Effector CD8-positive, alpha-beta T cell (primary cell): ENCODE measurements at regions not wholly inside any gene's neighbourhood (a gene's known extent, or its start where the extent isn't known, plus 50 kb on each side); places are given as distances from the start of the nearest gene placed in this dataset.
"Not testable (repeated sequence)": the region's sequence is repeated elsewhere in the genome, so short reads cannot be mapped to it uniquely, and the experiment has no call there.

ENCODE experiments used
- DNase-seq: peaks from one replicate; lab custom pipeline; 2025; lab: John Stamatoyannopoulos, UW

- DNase-seq, result no peak
Measured at GRCh38 chr21:14903172-14903865, 161.5 kb downstream of the NRIP1 start.

- no peak for DNase-seq
Measured at GRCh38 chr21:14901482-14901958, 163.3 kb downstream of the NRIP1 start.

- no peak for DNase-seq
Measured at GRCh38 chr21:14900611-14901010, 164.2 kb downstream of the NRIP1 start.

- DNase-seq, result no peak
Measured at GRCh38 chr21:14900058-14900457, 164.7 kb downstream of the NRIP1 start.

GRCh38 chr21:14895792-14896191 is 169.0 kb downstream of the NRIP1 start:
- DNase-seq, result no peak

GRCh38 chr21:14890141-14890540 is 174.7 kb downstream of the NRIP1 start:
- no peak for DNase-seq

GRCh38 chr21:14889080-14889810 is 175.6 kb downstream of the NRIP1 start:
- DNase-seq, result no peak

- no peak for DNase-seq
Measured at GRCh38 chr21:14888202-14888601, 176.6 kb downstream of the NRIP1 start.

- no peak for DNase-seq
Measured at GRCh38 chr21:14886001-14886400, 178.8 kb downstream of the NRIP1 start.

GRCh38 chr21:14883351-14883750 is 181.4 kb downstream of the NRIP1 start:
- no peak for DNase-seq

GRCh38 chr21:14882545-14882944 is 182.3 kb downstream of the NRIP1 start:
- DNase-seq, result not testable (repeated sequence)

- no peak for DNase-seq
Measured at GRCh38 chr21:14881863-14882499, 182.8 kb downstream of the NRIP1 start.

- DNase-seq, result no peak
Measured at GRCh38 chr21:14880922-14881321, 183.9 kb downstream of the NRIP1 start.

- no peak for DNase-seq
Measured at GRCh38 chr21:14879458-14879857, 185.3 kb downstream of the NRIP1 start.

- no peak for DNase-seq
Measured at GRCh38 chr21:14878971-14879370, 185.8 kb downstream of the NRIP1 start.

- DNase-seq, result no peak
Measured at GRCh38 chr21:14877581-14878228, 187.1 kb downstream of the NRIP1 start.

GRCh38 chr21:14876524-14876840 is 188.3 kb downstream of the NRIP1 start:
- DNase-seq, result no peak

- no peak for DNase-seq
Measured at GRCh38 chr21:14875704-14876523, 188.9 kb downstream of the NRIP1 start.

GRCh38 chr21:14875186-14875585 is 189.6 kb downstream of the NRIP1 start:
- DNase-seq, result no peak

- no peak for DNase-seq
Measured at GRCh38 chr21:14874379-14874778, 190.4 kb downstream of the NRIP1 start.

- no peak for DNase-seq
Measured at GRCh38 chr21:14871861-14872260, 192.9 kb downstream of the NRIP1 start.

- no peak for DNase-seq
Measured at GRCh38 chr21:14870853-14871149, 194.0 kb downstream of the NRIP1 start.
